ENCODE measurements at regions not wholly inside any gene's neighbourhood (a gene's known extent, or its start where the extent isn't known, plus 50 kb on each side); places are given as distances from the start of the nearest gene placed in this dataset.

GRCh38 chr6:145045582-145045981, 689.7 kb downstream of the EPM2A start:
- TF ChIP-seq CTCF (IDR thresholded peaks at IDR 0.05), result no peak
- TF ChIP-seq EZH2 (IDR thresholded peaks at IDR 0.05; ENCODE audit: borderline replicate concordance, insufficient read depth, low read depth, low read length, poor library complexity, severe bottlenecking), result no peak
- no peaks in the 10 kb centered on the region for H4K20me1 ChIP-seq (ENCODE audit: control insufficient read depth, insufficient read depth, low read length, poor library complexity, severe bottlenecking)
- ChIA-PET CTCF (no interaction called here), POLR2A (no interaction called here)
- no peak overlapping the region for H3K4me3 Mint-ChIP-seq
- H3K9me3 Mint-ChIP-seq (ENCODE audit: insufficient read depth), result no peaks in the 10 kb centered on the region
- H3K27me3 Mint-ChIP-seq, result peaks cover 6% of the 10 kb centered on the region
- no peaks in the 10 kb centered on the region for H3K36me3 ChIP-seq (replicated peaks in 1 of 2; ENCODE audit: control extremely low read depth in 1 of 2, control insufficient read depth in 1 of 2, extremely low read depth in 1 of 2, insufficient read depth in 2 of 2, low read length in 1 of 2)
- H3K27ac ChIP-seq (ENCODE audit: low read length in 2 of 2), result no peak overlapping the region
- no peak for ATAC-seq (ENCODE audit: low read depth)
- no peaks in the 10 kb centered on the region for H3K4me1 Mint-ChIP-seq
- no peak overlapping the region for H3K4me3 ChIP-seq (ENCODE audit: control extremely low read depth in 1 of 5, extremely low read depth in 1 of 5, insufficient read depth in 1 of 5, low read depth in 2 of 5, low read length in 4 of 5)
- H3K4me1 ChIP-seq (ENCODE audit: control insufficient read depth in 2 of 2, insufficient read depth in 2 of 2, low read length in 2 of 2), result no peaks in the 10 kb centered on the region
- no peak overlapping the region for H3K9ac ChIP-seq (ENCODE audit: low read length)
- intact Hi-C loops (cut with micrococcal nuclease), result no loop called here
- no peak overlapping the region for H3K27ac Mint-ChIP-seq
- peaks cover 0 to 3% (median 0%) of the 10 kb centered on the region in 4 experiments for H3K27me3 ChIP-seq (replicated peaks in 1 of 4; ENCODE audit: control extremely low read depth in 1 of 4, control insufficient read depth in 3 of 4, insufficient read depth in 4 of 4, low read length in 3 of 4)
- no peak for DNase-seq
- H2AFZ ChIP-seq (ENCODE audit: insufficient read depth, low read depth, low read length, poor library complexity, severe bottlenecking), result no peak overlapping the region
- no peaks in the 10 kb centered on the region for H3K9me3 ChIP-seq (ENCODE audit: control extremely low read depth in 1 of 3, control insufficient read depth in 2 of 3, insufficient read depth in 1 of 3, low read length in 2 of 3)
- no peaks in the 10 kb centered on the region for H3K79me2 ChIP-seq (ENCODE audit: control insufficient read depth, insufficient read depth, low read length)
- H3K4me2 ChIP-seq (replicated peaks; ENCODE audit: low read depth, low read length, poor library complexity, severe bottlenecking), result no peak overlapping the region

GRCh38 chr6:145047891-145048290, 687.4 kb downstream of the EPM2A start:
- Histone ChIP-seq H3K4me2 (replicated peaks; ENCODE audit: low read depth, low read length, poor library complexity, severe bottlenecking) (no peak overlapping the region), H2AFZ (ENCODE audit: insufficient read depth, low read depth, low read length, poor library complexity, severe bottlenecking) (no peak overlapping the region), H3K36me3 (replicated peaks in 1 of 2; ENCODE audit: control extremely low read depth in 1 of 2, control insufficient read depth in 1 of 2, extremely low read depth in 1 of 2, insufficient read depth in 2 of 2, low read length in 1 of 2) (no peaks in the 10 kb centered on the region), H3K79me2 (ENCODE audit: control insufficient read depth, insufficient read depth, low read length) (no peaks in the 10 kb centered on the region), H3K4me1 (ENCODE audit: control insufficient read depth in 2 of 2, insufficient read depth in 2 of 2, low read length in 2 of 2) (no peaks in the 10 kb centered on the region), H3K4me3 (ENCODE audit: control extremely low read depth in 1 of 5, extremely low read depth in 1 of 5, insufficient read depth in 1 of 5, low read depth in 2 of 5, low read length in 4 of 5) (no peak overlapping the region), H3K9ac (ENCODE audit: low read length) (no peak overlapping the region), H3K27ac (ENCODE audit: low read length in 2 of 2) (no peak overlapping the region), H3K9me3 (ENCODE audit: control extremely low read depth in 1 of 3, control insufficient read depth in 2 of 3, insufficient read depth in 1 of 3, low read length in 2 of 3) (no peaks in the 10 kb centered on the region), H3K27me3 (replicated peaks in 1 of 4; ENCODE audit: control extremely low read depth in 1 of 4, control insufficient read depth in 3 of 4, insufficient read depth in 4 of 4, low read length in 3 of 4) (peaks cover 0 to 3% (median 0%) of the 10 kb centered on the region in 4 experiments), H4K20me1 (ENCODE audit: control insufficient read depth, insufficient read depth, low read length, poor library complexity, severe bottlenecking) (no peaks in the 10 kb centered on the region)
- TF ChIP-seq EZH2 (IDR thresholded peaks at IDR 0.05; ENCODE audit: borderline replicate concordance, insufficient read depth, low read depth, low read length, poor library complexity, severe bottlenecking) (no peak), CTCF (IDR thresholded peaks at IDR 0.05) (no peak)
- POLR2A ChIA-PET, result no interaction called here
- Mint-ChIP-seq H3K4me3 (no peak overlapping the region), H3K27me3 (peaks cover 6% of the 10 kb centered on the region), H3K4me1 (no peaks in the 10 kb centered on the region), H3K9me3 (ENCODE audit: insufficient read depth) (no peaks in the 10 kb centered on the region), H3K27ac (no peak overlapping the region)
- no CpG with 5 or more reads among the region's 4 CpGs for WGBS (ENCODE audit: insufficient coverage)
- no peak for DNase-seq
- ATAC-seq (ENCODE audit: low read depth), result no peak
- CTCF ChIA-PET, result no interaction called here
- intact Hi-C loops (cut with micrococcal nuclease), result no loop called here
